Epithelial cell of proximal tubule (primary cell): ENCODE measurements at regions not wholly inside any gene's neighbourhood (a gene's known extent, or its start where the extent isn't known, plus 50 kb on each side); places are given as distances from the start of the nearest gene placed in this dataset.

Source experiments
- DNase-seq: peaks from one replicate; pipeline ENCODE4 v3.0.0-alpha.2; 2011; ENCODE audit warnings: low read depth
- H3K4me3 ChIP-seq: 2 replicates; pipeline ENCODE4 v1.5.1; 2011; ENCODE audit warnings: low read depth, mild to moderate bottlenecking, low read length
- CTCF ChIP-seq: conservative IDR thresholded peaks from 2 replicates; pipeline ENCODE4 v1.5.1; 2012; ENCODE audit warnings: low read depth, mild to moderate bottlenecking, low read length

- H3K4me3 ChIP-seq: no peak overlapping the region
- DNase-seq: peak; percentile 68
- TF ChIP-seq CTCF: no peak
These were observed 224.2 kb downstream of the CLIC5 start for GRCh38 chr6:45791211-45792168.

- no peak for TF ChIP-seq CTCF
- H3K4me3 ChIP-seq: no peak overlapping the region
These were observed 226.4 kb downstream of the CLIC5 start for GRCh38 chr6:45789238-45789637.

GRCh38 chr6:45787384-45787783, 228.3 kb downstream of the CLIC5 start:
- DNase-seq: no peak
- H3K4me3 ChIP-seq: no peak overlapping the region
- TF ChIP-seq CTCF: no peak

More at GRCh38 chr6:45789238-45789637, 226.4 kb downstream of the CLIC5 start:
- DNase-seq: no peak

GRCh38 chr6:45786355-45786781, 229.3 kb downstream of the CLIC5 start:
- TF ChIP-seq CTCF: no peak
- no peak overlapping the region for H3K4me3 ChIP-seq
- DNase-seq: peak; percentile 6

GRCh38 chr6:45784250-45784649, 231.4 kb downstream of the CLIC5 start:
- no peak for DNase-seq
- TF ChIP-seq CTCF: no peak
- no peak overlapping the region for H3K4me3 ChIP-seq

GRCh38 chr6:45783716-45784115, 231.9 kb downstream of the CLIC5 start:
- no peak overlapping the region for H3K4me3 ChIP-seq
- no peak for DNase-seq
- no peak for TF ChIP-seq CTCF
